ENCODE measurements at regions not wholly inside any gene's neighbourhood (a gene's known extent, or its start where the extent isn't known, plus 50 kb on each side); places are given as distances from the start of the nearest gene placed in this dataset.

DNA sequence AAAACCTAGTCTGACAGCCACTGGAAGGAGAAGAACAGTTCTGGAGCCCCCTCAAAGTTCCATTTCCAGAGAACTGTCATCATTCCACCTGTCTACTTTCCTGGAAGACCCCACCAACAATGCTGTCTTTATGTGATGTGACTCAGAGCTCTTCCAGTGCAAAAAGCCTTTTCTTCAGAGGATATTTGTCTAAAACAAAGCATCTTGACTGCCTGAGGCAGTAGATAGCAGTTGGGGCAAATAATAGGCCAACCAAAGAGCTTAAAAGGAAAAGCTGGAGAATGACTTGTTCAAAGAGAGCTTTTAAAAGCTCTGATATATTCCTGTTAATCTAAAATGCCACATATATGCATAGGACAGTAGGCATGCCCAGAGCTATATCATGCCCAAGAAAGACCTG is 62.6 kb downstream of the MIS18A start:
- no peak for DNase-seq

DNA sequence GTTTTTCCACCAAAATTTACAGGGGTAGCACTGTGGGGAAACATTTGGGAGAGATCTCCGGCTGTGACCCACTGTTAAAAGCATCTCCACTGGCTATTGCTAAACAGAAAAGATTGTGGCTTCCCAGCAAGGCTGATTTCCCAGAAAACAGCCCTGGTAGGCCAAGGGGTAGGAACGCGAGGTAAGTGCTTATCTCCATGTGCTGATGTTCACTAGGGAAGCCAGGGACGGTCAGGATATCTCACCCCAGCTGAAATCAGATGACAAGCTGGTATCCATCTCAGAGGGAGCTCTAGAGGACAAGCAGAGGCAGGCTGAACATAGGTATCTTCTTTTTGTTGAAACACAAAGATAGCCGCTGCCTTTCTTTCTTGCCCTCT is 63.6 kb downstream of the MIS18A start:
- DNase-seq, result no peak

DNA sequence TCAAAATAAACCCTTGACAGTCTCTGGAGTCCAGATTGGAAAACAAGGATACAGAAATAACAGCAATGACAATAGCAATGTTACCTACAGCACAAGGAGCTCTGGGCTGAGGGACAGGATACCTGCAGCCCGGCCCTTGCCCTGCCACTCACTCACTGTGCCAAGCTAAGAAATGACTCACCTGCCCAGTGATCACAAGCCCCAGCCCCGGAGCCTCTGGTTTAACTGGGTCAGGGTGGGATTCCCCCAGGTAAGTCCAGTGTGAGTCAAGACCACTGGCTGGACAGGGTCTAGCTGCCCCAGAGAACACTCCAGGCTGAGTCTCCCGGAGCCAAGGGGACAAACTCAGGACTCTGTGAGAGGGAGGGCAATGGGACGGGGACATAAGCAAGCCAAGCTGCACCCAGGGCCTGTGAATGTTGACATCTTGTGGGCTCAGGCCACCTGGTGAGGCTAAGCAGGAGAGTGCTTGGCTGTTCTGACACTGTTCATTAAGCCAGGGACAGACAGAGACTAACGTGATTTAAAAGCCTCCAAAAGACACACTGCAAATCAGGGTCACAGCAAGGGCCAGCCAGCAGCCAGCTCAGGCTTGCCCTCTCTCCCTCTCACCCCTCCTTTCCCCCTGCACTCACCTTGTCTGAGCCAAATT is 64.1 kb downstream of the MIS18A start:
- DNase-seq, result no peak

DNA sequence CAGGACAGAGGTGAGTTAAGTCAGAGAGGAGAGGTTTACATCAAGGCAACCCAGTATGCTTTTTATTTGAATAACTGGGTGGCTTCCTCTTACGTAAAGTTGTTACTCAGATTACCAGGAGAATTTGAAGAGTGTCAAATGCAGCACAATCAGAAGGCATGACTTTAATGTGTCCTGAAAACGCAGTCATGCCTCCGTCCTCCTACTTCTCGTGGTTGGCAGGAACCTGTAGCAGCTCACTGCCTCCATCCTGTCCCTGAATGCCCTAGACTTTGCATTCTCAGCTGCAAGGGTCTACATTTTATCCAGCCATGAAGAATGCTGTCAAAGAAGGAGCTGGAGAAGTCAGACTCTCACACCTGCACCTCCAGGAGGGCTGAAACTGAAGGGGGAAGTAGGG is 66.7 kb downstream of the MIS18A start:
- DNase-seq, result no peak

DNA sequence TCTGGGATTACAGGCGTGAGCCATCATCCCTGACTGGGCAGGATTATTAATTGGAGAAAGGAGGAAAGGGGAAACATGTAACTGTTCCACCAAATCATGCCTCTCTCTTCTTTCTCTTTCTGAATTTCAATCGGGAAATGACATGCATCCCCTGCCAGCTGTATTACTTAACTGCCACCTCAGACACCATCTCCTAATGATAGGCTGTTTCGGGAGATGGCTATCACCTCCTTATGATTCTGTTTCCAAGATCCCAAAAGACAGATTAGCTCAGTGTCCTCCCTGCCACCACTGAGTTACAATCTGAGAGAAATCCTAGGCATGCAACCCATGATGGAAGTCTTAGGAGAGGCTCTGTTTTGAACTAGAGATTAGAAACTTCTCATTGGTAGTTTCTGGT is 67.5 kb downstream of the MIS18A start:
- no peak for DNase-seq

DNA sequence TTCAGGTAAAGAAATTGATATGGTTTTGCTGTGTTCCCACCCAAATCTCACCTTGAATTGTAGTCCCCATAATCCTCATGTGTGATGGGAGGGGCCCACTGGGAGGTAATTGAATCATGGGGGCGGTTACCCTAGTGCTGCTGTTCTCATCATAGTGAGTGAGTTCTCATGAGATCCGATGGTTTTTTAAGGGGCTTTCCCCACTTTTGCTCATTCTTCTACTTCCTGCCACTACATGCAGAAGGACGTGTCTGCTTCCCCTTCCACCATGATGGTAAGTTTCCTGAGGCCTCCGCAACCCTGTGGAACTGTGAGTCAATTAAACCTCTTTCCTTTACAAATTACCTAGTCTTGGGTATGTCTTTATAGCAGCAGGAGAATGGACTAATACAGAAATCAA is 69.3 kb downstream of the MIS18A start:
- no peak for DNase-seq

DNA sequence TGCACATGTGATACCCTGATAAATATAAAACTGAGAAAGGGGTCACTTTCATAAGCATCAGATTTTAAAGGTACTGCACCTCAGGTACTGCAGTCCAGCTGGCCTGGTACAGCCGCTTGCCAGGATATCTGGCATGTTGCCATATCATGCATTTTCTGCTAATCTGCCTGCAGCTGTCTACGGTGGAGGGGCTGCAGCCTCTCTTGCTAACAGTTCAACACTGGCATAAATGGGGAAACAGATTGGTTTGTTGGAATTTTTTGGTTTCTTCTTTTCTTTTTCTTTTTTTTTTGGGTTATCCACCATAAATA is 71.5 kb downstream of the MIS18A start:
- no peak for DNase-seq

DNA sequence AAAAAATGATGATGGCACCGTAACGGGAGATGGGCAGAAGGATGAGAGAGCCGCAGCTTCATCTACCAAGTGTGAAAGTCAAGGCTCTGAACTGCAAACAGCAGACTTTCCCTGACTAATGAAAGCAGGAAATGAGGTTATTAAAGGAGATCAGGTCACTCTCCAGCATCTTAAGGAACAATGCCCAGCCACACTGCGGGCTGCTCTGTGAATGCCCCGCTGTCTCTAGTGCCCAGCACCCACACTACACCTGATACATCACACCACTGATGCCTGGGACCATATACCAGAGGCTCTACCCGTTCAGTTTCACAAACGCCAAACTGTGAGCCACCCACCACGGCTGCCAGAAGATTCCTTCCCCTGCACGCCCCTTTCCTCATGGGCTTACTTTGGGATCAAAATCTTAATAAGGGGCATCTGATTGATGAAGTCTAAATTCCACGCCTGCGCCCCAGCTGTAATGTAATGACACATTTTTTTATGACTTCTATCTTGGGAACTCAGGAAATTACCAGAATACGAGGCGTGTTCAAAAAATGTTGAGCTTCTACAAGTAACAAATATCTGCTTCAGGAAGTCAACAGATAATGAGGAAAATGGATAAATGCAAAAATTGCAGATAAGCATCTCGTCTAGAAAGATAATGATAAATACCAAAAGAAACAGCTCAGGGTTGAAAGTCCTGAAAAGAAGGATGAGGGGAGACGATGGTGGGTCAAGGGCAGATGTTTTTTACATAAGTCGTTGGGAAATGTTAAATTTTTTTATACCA is 72.0 kb downstream of the MIS18A start:
- DNase-seq, result no peak

DNA sequence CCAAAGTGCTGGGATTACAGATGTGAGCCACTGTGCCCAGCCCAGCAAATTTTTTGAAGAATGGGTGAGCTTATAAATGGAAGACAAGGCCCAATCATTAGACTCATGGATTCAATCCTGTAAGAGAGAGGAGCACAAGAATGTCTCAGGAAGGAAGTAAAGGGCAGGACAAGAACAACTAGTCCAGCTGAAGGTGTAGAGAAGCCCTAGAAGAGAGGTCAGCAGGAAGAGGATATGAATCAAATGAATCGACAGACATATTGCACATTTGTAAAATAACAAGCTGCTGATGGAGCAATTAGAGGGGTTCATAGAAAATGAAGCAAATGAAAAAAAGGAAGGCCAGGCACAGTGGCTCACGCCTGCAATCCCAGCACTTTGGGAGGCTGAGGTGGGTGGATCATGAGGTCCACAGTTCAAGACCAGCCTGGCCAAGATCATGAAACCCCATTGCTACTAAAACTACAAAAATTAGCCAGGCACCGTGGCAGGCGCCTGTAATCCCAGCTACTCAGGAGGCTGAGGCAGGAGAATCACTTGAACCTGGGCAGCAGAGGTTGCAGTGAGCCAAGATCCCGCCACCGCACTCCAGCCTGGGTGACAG is 74.9 kb downstream of the MIS18A start:
- DNase-seq, result no peak

DNA sequence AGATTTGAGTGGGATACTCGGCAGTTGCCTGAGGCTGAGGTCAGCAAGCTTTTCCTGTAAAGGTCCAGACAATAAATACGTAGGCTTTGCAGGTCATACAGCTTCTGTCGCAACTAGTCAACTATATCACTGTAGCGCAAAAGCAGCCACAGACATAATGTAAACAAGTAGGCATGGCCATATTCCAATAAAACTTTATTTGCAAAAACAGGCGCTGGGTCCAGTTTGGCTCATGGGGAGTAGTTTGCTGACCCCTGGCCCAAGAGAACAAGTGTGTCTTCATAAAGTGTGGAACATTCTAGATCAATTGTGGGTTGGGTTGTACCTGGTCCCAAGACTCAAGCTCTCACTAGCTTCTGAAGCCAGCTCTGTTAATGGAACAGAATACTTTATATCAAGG is 78.8 kb downstream of the MIS18A start:
- no peak for DNase-seq

DNA sequence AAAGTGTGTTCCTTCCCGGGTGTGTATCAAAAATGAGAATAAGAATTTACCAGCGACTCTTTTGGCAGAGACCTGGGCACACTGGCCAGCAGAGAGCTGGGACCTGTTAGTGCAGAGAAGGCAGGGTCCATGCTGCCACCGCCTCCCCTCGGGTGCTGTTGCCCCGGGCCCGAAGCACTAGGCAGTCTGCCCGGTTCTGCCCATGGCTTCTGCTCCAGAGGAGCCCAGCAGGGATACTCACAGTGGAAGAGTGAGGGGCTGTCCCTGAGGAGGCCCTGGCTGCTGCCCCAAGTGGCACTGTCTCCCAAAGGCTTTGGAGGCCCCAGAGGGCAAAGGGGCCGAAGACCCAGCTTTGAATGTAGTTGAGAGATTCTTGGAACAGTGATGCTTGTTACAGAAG is 80.5 kb downstream of the MIS18A start:
- no peak for DNase-seq

DNA sequence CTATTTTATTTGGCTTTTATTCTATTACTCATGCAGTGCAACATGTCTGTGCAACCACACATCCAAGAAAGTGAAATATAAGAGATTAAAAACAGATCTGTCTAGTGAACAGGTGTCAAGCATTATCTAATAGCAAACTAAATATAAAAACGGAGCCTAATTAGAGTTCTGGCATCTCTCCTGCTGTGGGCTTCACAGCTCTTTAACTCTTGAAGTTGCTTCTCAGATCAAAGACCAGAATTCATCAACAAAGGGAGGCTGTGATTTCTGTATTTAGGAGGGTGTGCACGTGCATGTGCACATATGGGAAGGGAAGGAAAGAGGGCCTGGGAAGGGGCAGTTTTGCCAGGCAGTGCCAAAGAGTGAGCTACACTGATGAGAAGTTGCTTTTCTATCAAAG is 81.0 kb downstream of the MIS18A start:
- no peak for DNase-seq

DNA sequence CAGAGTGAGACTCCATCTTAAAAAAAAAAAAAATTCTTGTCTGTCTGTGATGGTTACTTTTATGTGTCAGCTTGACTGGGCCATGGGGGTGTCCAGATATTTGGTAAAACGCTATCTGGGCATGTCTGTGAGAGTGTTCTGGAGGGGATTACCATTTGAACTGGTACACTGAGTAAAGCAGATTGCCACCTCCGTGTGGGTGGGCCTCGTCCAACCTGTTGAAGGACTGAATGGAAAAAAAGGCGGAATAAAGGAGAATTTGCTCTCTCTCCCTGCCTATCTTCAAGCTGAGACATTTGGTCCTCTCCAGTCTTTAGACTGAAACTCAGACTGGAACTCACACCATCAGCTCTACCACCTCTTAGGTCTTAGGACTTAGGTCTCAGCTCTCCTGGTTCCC is 82.8 kb downstream of the MIS18A start:
- DNase-seq, result no peak

DNA sequence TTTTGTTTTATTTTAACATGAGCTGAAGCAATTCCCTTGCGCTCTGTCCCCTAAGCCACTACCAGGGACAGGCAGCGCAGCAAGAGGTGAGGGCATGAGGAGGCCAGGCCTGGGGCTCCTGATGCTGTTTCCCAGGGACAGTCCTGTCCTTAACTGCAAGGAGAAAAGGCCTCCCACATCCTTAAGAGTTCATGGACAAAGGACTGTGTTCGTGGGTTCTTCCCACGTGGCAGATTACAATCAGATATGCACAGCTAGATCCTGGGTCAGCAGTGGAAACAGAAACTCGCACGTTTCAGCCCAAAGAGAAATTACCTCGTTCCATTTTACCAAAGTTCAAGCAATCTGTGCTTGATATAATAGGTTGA is 85.8 kb downstream of the MIS18A start:
- DNase-seq, result no peak

DNA sequence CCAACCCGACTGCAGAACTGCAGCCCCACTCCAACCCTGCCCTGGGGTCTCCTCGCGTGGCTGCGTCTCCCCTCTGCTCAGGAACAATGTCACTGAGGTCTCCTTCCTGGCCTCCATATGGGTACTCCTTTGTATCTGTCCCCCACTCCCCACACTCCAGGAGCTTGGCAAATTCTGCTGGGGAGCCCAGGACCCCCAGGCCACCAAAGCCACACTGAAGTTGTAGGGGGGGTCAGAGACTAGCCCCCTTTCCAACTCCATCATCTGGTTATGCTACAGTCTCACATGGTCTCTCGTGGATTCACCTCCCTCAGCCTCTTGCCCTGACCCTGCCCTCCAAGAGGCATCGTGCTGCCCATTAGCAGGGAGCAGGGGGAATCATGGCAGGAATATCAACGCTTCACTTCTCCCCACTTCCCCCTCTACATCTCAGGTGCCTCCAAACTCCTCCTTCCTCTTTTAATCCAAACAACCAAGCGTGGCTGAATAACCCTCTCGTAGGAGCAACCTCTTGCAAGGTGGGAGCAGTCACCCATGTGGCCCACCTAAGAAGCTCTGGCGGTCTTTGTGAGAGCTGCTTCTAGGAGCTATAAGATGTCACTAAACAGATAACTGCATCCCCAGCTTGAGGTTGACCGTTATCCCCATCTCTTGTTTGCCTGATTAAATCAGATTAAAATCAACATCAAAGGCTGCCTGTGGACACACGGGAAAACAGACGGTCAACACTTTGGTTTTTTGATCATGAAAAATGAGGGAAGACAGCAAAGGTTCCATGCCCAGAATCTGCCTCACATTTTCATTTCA is 86.4 kb downstream of the MIS18A start:
- no peak for DNase-seq

DNA sequence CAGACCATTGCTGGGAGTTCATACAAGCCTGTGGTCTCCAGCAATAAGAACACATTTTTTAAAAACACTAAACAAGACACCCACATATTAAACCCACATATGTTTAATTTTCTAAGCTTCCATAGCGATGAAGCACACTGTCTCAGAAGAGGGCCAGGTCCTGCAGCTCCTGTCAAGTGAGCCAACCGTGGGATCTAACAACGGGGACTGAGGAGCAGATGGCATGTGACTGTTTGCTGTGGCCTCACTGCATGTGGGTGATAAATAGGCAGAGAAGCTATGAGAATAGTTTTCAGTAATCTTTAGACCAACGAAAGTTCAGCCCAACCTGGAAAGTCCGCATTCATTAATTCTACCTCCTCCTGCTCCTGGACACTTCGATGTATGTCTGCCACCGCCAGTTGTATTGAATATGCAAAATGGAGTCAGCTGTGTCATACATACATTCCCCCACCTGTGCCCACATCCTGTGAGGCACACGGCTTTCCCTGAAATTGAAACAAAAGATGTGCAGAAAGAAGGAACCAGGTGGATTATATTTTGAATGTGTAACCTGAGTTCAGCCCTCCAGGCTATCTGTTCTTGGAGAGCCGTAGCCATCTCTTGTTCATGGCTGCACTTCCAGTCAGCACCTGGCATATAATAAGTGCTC is 88.2 kb downstream of the MIS18A start:
- no peak for DNase-seq

DNA sequence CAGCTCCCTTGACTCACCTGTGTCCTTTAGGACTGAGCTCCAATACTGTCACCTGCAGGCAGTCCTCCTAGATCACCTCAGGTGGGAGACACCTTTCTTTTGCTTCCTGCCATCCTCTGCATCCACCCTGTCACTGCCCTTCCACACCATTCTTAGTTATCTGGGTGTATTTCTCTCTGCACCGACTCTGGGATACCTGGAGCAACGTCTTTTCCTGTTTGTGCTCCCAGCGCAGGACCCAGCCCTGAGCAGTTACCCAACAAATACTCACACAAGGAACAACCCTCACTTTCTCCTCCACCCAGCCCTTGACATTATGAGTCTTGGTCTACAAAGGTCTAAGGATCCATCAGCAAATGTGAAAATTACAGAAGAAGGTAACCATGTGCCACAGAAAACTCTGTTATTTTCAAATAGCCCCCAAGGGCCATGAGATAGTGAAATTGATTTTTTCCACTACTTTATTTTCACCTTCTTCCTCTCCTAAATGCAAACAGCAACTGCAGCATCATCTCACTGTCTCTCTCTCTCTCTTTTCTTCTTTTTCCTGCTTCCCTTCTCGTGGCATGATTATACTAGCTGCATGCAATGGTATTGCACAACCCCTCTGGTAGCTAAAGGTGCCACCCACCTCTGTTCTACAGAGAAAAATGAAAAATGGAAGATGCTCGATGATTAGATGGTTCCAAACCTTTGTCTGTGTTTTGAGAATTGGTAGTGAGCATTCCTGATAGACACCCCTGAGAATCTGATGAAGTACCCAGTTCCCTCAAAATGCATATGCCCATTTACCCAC is 89.0 kb downstream of the MIS18A start:
- no peak for DNase-seq

DNA sequence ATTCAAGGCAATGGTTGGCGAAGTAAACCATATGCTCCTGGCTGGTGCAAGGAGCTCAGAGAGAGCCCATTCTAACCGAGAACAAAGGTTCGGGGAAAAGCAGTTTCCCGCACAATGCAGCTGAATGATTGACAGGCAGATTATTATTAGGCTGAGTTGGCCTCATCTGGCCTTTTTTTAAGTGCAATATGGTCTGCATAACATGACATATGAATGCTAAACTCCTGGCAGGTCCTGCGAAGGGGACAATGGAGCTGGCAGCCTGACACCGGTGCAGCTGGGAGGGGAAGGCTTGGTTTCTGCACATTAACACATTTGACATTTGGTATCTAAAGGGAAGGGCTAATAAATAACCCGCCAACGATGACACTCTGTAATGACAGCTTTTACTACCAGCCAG is 92.0 kb downstream of the MIS18A start:
- no peak for DNase-seq

DNA sequence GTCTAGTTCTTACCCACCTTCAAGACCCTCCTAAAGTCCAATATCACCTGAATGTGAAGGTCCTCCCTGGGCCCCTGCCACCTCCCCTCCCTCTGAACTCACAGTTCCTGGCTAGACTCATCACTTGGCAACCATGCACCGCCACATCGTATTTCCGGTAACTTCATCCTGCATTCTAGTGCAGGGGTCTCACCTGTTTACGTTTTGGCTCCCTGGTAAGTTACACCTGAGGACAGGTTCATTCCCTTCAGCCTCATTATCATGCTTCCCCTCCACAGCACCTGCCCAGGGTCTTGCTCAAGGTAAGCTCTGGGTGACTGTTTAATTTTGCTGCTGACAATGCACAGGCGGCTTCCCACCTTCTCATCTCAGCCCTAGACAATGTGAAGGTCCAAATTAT is 93.1 kb downstream of the MIS18A start:
- DNase-seq, result no peak

DNA sequence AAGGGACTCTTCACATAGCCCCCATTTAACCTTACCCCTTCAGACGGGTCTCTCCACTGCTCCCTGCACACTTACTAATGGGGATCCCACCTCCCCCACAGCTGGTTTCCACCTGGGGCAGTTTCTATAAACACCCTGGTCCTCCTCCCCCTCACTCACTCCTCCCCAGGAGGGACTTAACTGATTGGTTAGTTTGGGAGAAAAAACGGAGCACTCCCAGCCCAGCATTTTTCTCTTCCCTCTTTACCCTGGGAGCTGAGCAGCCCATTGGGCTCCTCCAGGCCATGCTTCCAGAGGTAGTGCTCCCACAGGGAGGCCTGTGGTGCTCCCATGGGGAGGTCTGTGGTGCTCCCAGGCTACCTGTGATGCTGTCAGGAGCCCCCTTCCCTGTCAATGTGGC is 93.7 kb downstream of the MIS18A start:
- DNase-seq, result no peak

DNA sequence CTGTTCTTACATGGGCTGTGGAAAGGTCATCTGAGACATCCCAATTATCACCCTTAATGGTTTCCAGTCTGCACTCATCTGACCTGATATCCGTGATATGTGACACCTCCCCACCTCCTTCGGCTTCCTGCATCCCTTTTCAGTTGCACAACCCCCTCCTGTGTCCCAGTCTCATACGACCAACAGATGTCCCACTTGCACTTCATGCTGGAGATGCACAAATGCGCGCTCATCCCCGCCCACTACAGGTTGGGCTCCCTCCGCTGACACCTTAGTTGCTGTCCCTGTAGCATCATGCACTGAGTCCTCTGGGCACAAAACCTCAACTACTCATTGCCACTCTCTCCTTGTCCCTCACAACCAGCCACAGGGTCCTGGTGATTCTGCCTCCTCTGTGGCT is 94.4 kb downstream of the MIS18A start:
- no peak for DNase-seq

DNA sequence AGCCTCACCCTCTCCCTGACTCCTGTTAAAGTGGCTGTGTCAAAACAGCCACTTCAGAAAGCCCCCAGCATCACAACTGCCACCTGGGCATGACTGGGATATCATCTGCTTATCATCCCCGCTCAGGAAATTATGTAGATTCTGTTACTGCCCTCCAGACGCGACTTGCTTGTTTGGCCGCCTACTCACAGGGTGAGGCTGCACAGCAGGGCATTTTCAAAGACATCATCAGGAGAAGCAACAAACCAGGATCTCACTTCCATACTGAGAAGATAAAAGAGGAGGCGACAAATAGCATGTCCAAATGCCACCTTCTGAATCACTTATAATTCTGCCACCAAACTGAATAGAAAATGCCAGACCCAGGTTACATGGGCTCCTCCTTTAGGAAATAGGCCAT is 94.8 kb downstream of the MIS18A start:
- no peak for DNase-seq

DNA sequence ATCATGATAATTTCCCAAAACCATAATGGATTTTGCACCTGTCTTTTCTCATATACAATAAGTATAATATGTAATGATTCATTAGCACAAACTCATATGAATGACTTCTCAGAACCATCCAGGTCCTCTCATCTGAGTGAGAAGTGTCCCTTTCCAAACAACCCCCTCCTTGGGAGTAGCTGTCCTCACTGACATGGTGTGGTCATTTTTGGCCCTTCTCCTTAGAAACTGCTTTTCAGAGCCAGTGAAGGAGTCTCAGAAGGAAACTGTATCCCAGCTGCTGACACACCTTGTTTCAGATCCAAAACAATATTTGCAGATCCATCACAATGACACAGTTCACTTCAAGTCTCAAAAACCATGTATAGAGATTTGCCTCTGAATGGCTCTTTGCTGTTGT is 95.5 kb downstream of the MIS18A start:
- no peak for DNase-seq
